HepG2 (cell line): ENCODE measurements at regions not wholly inside any gene's neighbourhood (a gene's known extent, or its start where the extent isn't known, plus 50 kb on each side); places are given as distances from the start of the nearest gene placed in this dataset.

Experiments used
- SETDB1 ChIP-seq: sonication (generic); formaldehyde crosslinking; IDR thresholded peaks from 2 replicates; pipeline ENCODE4 v1.5.1; 2020; ENCODE audit warnings: missing genetic modification reagents, mild to moderate bottlenecking, borderline replicate concordance
- TF ChIP-seq, protein P1 (sequence below), 2 experiments: fragments of 450-650 bp in 1 of 2; sonication (generic) in 1 of 2; formaldehyde crosslinking in 1 of 2; IDR thresholded peaks; 2 replicates each; pipeline versions ENCODE4 v1.6.1 to v1.8.0; 2016 to 2022; ENCODE audit warnings: antibody characterized with exemption in 1 of 2, mild to moderate bottlenecking in 1 of 2, missing genetic modification reagents in 1 of 2

DNA sequence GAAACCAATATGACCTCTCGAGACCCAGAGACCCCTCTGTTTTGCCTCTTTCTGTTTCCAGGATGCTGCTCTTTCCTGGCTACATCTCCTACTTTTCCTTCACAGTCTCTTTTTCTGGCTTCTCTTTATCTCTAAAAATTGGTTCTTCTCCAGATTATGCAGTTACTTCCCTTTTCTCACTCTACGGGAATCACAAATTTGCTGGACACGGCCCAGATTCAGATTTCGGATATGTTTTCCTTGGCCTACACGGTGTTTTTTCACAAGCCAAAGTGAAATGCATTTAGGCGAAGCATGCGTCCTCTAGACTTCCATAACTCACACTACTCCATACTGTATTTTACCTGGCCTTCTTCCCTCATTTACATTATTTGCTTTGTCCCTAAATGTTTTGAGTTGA, 214.7 kb upstream of the MIR17HG start (continued):
- TF ChIP-seq, protein P1, sequence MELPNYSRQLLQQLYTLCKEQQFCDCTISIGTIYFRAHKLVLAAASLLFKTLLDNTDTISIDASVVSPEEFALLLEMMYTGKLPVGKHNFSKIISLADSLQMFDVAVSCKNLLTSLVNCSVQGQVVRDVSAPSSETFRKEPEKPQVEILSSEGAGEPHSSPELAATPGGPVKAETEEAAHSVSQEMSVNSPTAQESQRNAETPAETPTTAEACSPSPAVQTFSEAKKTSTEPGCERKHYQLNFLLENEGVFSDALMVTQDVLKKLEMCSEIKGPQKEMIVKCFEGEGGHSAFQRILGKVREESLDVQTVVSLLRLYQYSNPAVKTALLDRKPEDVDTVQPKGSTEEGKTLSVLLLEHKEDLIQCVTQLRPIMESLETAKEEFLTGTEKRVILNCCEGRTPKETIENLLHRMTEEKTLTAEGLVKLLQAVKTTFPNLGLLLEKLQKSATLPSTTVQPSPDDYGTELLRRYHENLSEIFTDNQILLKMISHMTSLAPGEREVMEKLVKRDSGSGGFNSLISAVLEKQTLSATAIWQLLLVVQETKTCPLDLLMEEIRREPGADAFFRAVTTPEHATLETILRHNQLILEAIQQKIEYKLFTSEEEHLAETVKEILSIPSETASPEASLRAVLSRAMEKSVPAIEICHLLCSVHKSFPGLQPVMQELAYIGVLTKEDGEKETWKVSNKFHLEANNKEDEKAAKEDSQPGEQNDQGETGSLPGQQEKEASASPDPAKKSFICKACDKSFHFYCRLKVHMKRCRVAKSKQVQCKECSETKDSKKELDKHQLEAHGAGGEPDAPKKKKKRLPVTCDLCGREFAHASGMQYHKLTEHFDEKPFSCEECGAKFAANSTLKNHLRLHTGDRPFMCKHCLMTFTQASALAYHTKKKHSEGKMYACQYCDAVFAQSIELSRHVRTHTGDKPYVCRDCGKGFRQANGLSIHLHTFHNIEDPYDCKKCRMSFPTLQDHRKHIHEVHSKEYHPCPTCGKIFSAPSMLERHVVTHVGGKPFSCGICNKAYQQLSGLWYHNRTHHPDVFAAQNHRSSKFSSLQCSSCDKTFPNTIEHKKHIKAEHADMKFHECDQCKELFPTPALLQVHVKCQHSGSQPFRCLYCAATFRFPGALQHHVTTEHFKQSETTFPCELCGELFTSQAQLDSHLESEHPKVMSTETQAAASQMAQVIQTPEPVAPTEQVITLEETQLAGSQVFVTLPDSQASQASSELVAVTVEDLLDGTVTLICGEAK (IDR thresholded peaks at IDR 0.05), result no peak
- TF ChIP-seq, protein P1 (CRISPR knock-in tag; IDR thresholded peaks at IDR 0.05), result no peak
- no peak for TF ChIP-seq SETDB1 (CRISPR knock-in tag)
